ENCODE measurements at regions not wholly inside any gene's neighbourhood (a gene's known extent, or its start where the extent isn't known, plus 50 kb on each side); places are given as distances from the start of the nearest gene placed in this dataset.

GRCh38 chr4:24160358-24160757 lies 270.5 kb upstream of the PPARGC1A start:
- 85 to 94% methylated on average over 1 of the region's 1 CpG for WGBS, 2 donors
- no peak for TF ChIP-seq POLR2A (IDR thresholded peaks at IDR 0.05)
- peak; percentile 46 to 60 for DNase-seq

GRCh38 chr4:24158031-24158430 lies 268.2 kb upstream of the PPARGC1A start:
- no peaks in the 10 kb centered on the region for H3K27me3 ChIP-seq
- intact Hi-C loops (cut with DNase I), result no loop called here
- no peak overlapping the region for H3K4me3 ChIP-seq (replicated peaks in 1 of 3)
- H3K27ac ChIP-seq, result no peak overlapping the region
- DNase-seq, result no peak
- H3K36me3 ChIP-seq, result no peaks in the 10 kb centered on the region
- 81 to 93% methylated on average over 1 of the region's 1 CpG for WGBS, 2 donors
- H3K9me3 ChIP-seq, result no peaks in the 10 kb centered on the region
- H3K4me1 ChIP-seq, result no peaks in the 10 kb centered on the region
- no peak for TF ChIP-seq POLR2A (IDR thresholded peaks at IDR 0.05)
- no peak for TF ChIP-seq CTCF (IDR thresholded peaks at IDR 0.05)

More at GRCh38 chr4:24160358-24160757, 270.5 kb upstream of the PPARGC1A start:
- no peak overlapping the region for H3K4me3 ChIP-seq (replicated peaks in 1 of 3)
- H3K9me3 ChIP-seq, result no peaks in the 10 kb centered on the region
- no peaks in the 10 kb centered on the region for H3K27me3 ChIP-seq
- no peaks in the 10 kb centered on the region for H3K4me1 ChIP-seq
- no peaks in the 10 kb centered on the region for H3K36me3 ChIP-seq
- intact Hi-C loops (cut with DNase I), result no loop called here
- H3K27ac ChIP-seq, result no peak overlapping the region

GRCh38 chr4:24150034-24150433 lies 260.2 kb upstream of the PPARGC1A start:
- Histone ChIP-seq H3K4me1 (no peaks in the 10 kb centered on the region), H3K9me3 (no peaks in the 10 kb centered on the region), H3K4me3 (replicated peaks in 1 of 3) (no peak overlapping the region), H3K27me3 (no peaks in the 10 kb centered on the region), H3K36me3 (no peaks in the 10 kb centered on the region), H3K27ac (no peak overlapping the region)
- intact Hi-C loops (cut with DNase I), result no loop called here
- TF ChIP-seq CTCF (IDR thresholded peaks at IDR 0.05), result no peak
- TF ChIP-seq POLR2A (IDR thresholded peaks at IDR 0.05), result no peak
- 89 to 96% methylated on average over 3 of the region's 3 CpGs for WGBS, 2 donors
- no peak for DNase-seq

GRCh38 chr4:24146127-24146526 lies 256.3 kb upstream of the PPARGC1A start:
- peaks cover 9 to 16% of the 10 kb centered on the region in 2 donors for H3K4me1 ChIP-seq
- no peak for TF ChIP-seq CTCF (IDR thresholded peaks at IDR 0.05)
- no peak for TF ChIP-seq POLR2A (IDR thresholded peaks at IDR 0.05)
- no peak overlapping the region for H3K27ac ChIP-seq
- H3K4me3 ChIP-seq (replicated peaks in 1 of 3), result no peak overlapping the region
- no peaks in the 10 kb centered on the region for H3K27me3 ChIP-seq
- 95 to 98% methylated on average over 2 of the region's 2 CpGs for WGBS, 2 donors
- no peak for DNase-seq
- no peaks in the 10 kb centered on the region for H3K36me3 ChIP-seq
- no peaks in the 10 kb centered on the region for H3K9me3 ChIP-seq
- intact Hi-C loops (cut with DNase I), result no loop called here

GRCh38 chr4:24145591-24145990 lies 255.7 kb upstream of the PPARGC1A start:
- no peaks in the 10 kb centered on the region for H3K27me3 ChIP-seq
- H3K4me3 ChIP-seq (replicated peaks in 1 of 3), result no peak overlapping the region
- H3K9me3 ChIP-seq, result no peaks in the 10 kb centered on the region
- WGBS, 2 donors, result 85 to 89% methylated on average over 6 of the region's 6 CpGs
- intact Hi-C loops (cut with DNase I), result no loop called here
- no peak for DNase-seq
- H3K4me1 ChIP-seq, result peaks cover 9 to 19% of the 10 kb centered on the region in 2 donors
- H3K27ac ChIP-seq, result no peak overlapping the region
- H3K36me3 ChIP-seq, result no peaks in the 10 kb centered on the region
- TF ChIP-seq POLR2A (IDR thresholded peaks at IDR 0.05) (no peak), CTCF (IDR thresholded peaks at IDR 0.05) (no peak)

- H3K4me1 ChIP-seq, result peaks cover 19 to 31% of the 10 kb centered on the region in 2 donors
- no peak overlapping the region for H3K4me3 ChIP-seq (replicated peaks in 1 of 3)
- WGBS, 2 donors, result 80 to 90% methylated on average over 5 of the region's 5 CpGs
- H3K27ac ChIP-seq, result peak overlapping the region; percentile 4 to 62 (median 26)
- DNase-seq, result no peak
- no peaks in the 10 kb centered on the region for H3K27me3 ChIP-seq
- TF ChIP-seq CTCF (IDR thresholded peaks at IDR 0.05), result no peak
- TF ChIP-seq POLR2A (IDR thresholded peaks at IDR 0.05), result no peak
- intact Hi-C loops (cut with DNase I), result no loop called here
- H3K36me3 ChIP-seq, result no peaks in the 10 kb centered on the region
- H3K9me3 ChIP-seq, result no peaks in the 10 kb centered on the region
Measured at GRCh38 chr4:24144381-24144780, 254.5 kb upstream of the PPARGC1A start.
